Adrenal gland (tissue), 9 donors: ENCODE measurements at regions not wholly inside any gene's neighbourhood (a gene's known extent, or its start where the extent isn't known, plus 50 kb on each side); places are given as distances from the start of the nearest gene placed in this dataset.

Experiments used
- DNase-seq, 7 donors: peaks; one replicate each; pipeline ENCODE4 v3.0.0-alpha.2; 2019 to 2020
- H3K27ac ChIP-seq, 5 donors: fragments of 200-600 bp; sonication (generic) in 4 of 5; 1 replicate in 3 of 5; 2 replicates in 2 of 5; pipeline versions ENCODE4 v1.5.1 to v1.8.0; 2016 to 2020; ENCODE audit warnings: mild to moderate bottlenecking in 1 of 5
- H3K27me3 ChIP-seq: fragments of 200-600 bp; 2 replicates; pipeline ENCODE4 v1.8.0; 2021
- H3K36me3 ChIP-seq, 2 donors: fragments of 200-600 bp; replicated peaks in 1 of 2; 1 replicate in 1 of 2; 2 replicates in 1 of 2; pipeline versions ENCODE4 v1.5.1 to v1.8.0; 2018 to 2022
- H3K4me1 ChIP-seq, 2 donors: fragments of 200-600 bp; replicated peaks in 1 of 2; 1 replicate in 1 of 2; 2 replicates in 1 of 2; pipeline versions ENCODE4 v1.5.1 to v1.8.0; 2018 to 2021
- H3K4me3 ChIP-seq, 4 donors: fragments of 200-600 bp; sonication (generic) in 3 of 4; one replicate each; pipeline ENCODE4 v1.5.1; 2016 to 2018
- H3K9me3 ChIP-seq, 3 donors: fragments of 200-600 bp; sonication (generic) in 1 of 3; replicated peaks in 1 of 3; 1 replicate in 2 of 3; 2 replicates in 1 of 3; pipeline versions ENCODE4 v1.5.1 to v1.8.0; 2016 to 2021
- POLR2A ChIP-seq, 2 donors: fragments of 450-650 bp; IDR thresholded peaks; one replicate each; pipeline ENCODE4 v1.6.1; 2017; ENCODE audit warnings: antibody characterized with exemption in 2 of 2, mild to moderate bottlenecking in 2 of 2, moderate library complexity in 1 of 2
- WGBS, 4 donors: extraction: QIAGEN DNeasy Blood & Tissue Kit in 2 of 4; methylation state at CpG; one replicate each; pipeline versions ENCODE4 v1.1.5 to v1.1.7; 2013 to 2017; 5-methylcytosine and 5-hydroxymethylcytosine counted together
- intact Hi-C, 2 donors: fragments of 100-400 bp; cut with DNase I; formaldehyde crosslinking; loops; one replicate each; pipeline versions ENCODE4 v1.14.1 to v1.15.0; 2022 to 2023
- TF ChIP-seq, protein P1 (sequence below), 6 experiments: fragments of 450-650 bp in 4 of 6; fragments of 200-600 bp in 2 of 6; sonication (generic) in 1 of 6; IDR thresholded peaks; 1 replicate in 5 of 6; 2 replicates in 1 of 6; pipeline versions ENCODE4 v1.5.1 to v1.8.0; 2016 to 2021; ENCODE audit warnings: antibody characterized with exemption in 6 of 6, mild to moderate bottlenecking in 2 of 6, moderate library complexity in 1 of 6
- donor health status: healthy with polysubstance abuse.
- donor health status: Bipolar disorder and iron deficiency.
- donor health status: DM: yes; HTN: yes; CAD: no.
- donor health status: DM: no; HTN: no; CAD: no.
- donor health status: DM: no; HTN: no; CAD: no.

DNA sequence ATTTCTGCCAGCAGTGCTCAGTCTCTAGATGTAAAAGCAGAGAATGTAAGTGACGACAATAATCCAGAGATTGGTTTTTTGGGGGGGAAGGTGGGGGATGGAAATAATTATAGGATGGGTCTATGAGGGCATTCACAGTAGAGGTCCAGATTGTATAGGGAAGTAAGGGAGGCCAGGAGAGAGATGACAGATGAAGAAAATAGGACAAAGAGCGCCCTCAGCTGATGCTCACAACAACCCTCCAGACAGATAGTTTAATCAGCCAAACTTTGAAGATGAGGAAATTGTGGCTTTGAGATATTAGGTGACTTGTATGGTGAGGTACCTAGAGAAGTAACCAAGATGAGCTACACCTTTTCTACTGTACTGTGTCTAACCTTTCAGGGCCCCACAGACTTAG is 137.9 kb downstream of the MAGEB17 start:
- no peak overlapping the region for H3K4me3 ChIP-seq
- no peaks in the 10 kb centered on the region for H3K9me3 ChIP-seq
- no peaks in the 10 kb centered on the region for H3K36me3 ChIP-seq
- intact Hi-C loops: no loop called here
- WGBS, 4 donors: 78 to 88% (median 88%) methylated on average over 2 of the region's 2 CpGs
- DNase-seq: no peak
- H3K27me3 ChIP-seq: peaks cover 10% of the 10 kb centered on the region
- no peak for TF ChIP-seq POLR2A (IDR thresholded peaks at IDR 0.05)
- TF ChIP-seq, protein P1, sequence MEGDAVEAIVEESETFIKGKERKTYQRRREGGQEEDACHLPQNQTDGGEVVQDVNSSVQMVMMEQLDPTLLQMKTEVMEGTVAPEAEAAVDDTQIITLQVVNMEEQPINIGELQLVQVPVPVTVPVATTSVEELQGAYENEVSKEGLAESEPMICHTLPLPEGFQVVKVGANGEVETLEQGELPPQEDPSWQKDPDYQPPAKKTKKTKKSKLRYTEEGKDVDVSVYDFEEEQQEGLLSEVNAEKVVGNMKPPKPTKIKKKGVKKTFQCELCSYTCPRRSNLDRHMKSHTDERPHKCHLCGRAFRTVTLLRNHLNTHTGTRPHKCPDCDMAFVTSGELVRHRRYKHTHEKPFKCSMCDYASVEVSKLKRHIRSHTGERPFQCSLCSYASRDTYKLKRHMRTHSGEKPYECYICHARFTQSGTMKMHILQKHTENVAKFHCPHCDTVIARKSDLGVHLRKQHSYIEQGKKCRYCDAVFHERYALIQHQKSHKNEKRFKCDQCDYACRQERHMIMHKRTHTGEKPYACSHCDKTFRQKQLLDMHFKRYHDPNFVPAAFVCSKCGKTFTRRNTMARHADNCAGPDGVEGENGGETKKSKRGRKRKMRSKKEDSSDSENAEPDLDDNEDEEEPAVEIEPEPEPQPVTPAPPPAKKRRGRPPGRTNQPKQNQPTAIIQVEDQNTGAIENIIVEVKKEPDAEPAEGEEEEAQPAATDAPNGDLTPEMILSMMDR (IDR thresholded peaks at IDR 0.05): no peak
- no peak overlapping the region for H3K27ac ChIP-seq
- H3K4me1 ChIP-seq: no peaks in the 10 kb centered on the region

DNA sequence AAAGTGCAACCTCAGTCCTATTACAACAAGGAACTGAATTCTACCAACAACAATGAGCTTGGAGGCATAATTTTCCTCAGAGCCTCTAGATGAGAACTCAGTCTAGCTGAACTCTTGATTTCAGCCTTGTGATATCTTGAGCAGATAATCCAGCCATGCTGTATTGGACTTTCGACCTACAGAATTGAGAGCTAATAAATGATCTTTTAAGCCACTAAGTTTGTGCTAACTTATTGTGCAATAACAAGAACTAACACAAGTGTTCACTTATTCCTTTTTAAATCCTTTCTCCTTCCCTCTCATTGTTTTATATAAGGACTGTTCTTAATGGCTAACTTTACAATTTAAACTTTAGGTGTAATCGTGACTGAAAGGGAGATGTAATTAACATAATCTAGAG is 140.7 kb downstream of the MAGEB17 start:
- 71 to 92% (median 84%) methylated on average over 2 of the region's 2 CpGs for WGBS, 4 donors
- H3K4me1 ChIP-seq: no peaks in the 10 kb centered on the region
- intact Hi-C loops: no loop called here
- TF ChIP-seq POLR2A (IDR thresholded peaks at IDR 0.05): no peak
- TF ChIP-seq, protein P1 (IDR thresholded peaks at IDR 0.05): no peak
- H3K27me3 ChIP-seq: peaks cover 13% of the 10 kb centered on the region
- no peak overlapping the region for H3K4me3 ChIP-seq
- no peaks in the 10 kb centered on the region for H3K9me3 ChIP-seq
- DNase-seq: no peak
- H3K27ac ChIP-seq: no peak overlapping the region
- no peaks in the 10 kb centered on the region for H3K36me3 ChIP-seq

DNA sequence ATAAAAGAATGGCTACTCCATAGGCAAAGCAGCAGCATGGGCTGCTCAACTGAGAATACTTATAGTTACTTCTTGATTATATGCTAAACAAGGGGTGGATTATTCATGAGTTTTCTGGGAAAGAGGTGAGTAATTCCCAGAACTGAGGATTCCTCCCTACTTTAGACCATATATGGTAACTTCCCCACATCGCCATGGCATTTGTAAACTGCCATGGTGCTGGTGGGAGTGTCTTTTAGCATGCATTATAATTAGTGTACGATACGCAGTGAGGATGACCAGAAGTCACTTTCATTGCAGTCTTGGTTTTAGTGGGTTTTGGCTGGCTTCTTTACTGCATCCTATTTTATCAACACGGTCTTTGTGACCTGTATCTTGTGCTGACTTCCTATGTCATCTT is 141.5 kb downstream of the MAGEB17 start:
- Histone ChIP-seq H3K9me3 (no peaks in the 10 kb centered on the region), H3K27me3 (peaks cover 13% of the 10 kb centered on the region), H3K4me1 (no peaks in the 10 kb centered on the region), H3K27ac (no peak overlapping the region), H3K4me3 (no peak overlapping the region), H3K36me3 (no peaks in the 10 kb centered on the region)
- intact Hi-C loops: no loop called here
- no peak for DNase-seq
- TF ChIP-seq, protein P1 (IDR thresholded peaks at IDR 0.05): no peak
- 83 to 87% (median 87%) methylated on average over 4 of the region's 4 CpGs; no CpG with 5 or more reads in 1 of the 4 donors for WGBS, 4 donors

GRCh38 chrX:16310326-16310725 is 143.0 kb downstream of the MAGEB17 start:
- no peak for DNase-seq
- intact Hi-C loops: no loop called here
- TF ChIP-seq POLR2A (IDR thresholded peaks at IDR 0.05): no peak
- TF ChIP-seq, protein P1 (IDR thresholded peaks at IDR 0.05): no peak
- WGBS, 4 donors: 17 to 47% (median 36%) methylated on average over 1 of the region's 1 CpG
- peaks cover 13% of the 10 kb centered on the region for H3K27me3 ChIP-seq
- H3K36me3 ChIP-seq: no peaks in the 10 kb centered on the region
- no peaks in the 10 kb centered on the region for H3K4me1 ChIP-seq
- H3K4me3 ChIP-seq: no peak overlapping the region
- no peaks in the 10 kb centered on the region for H3K9me3 ChIP-seq
- H3K27ac ChIP-seq: no peak overlapping the region
